GM03348 (cell line): ENCODE measurements at regions not wholly inside any gene's neighbourhood (a gene's known extent, or its start where the extent isn't known, plus 50 kb on each side); places are given as distances from the start of the nearest gene placed in this dataset.
"Not testable (repeated sequence)": the region's sequence is repeated elsewhere in the genome, so short reads cannot be mapped to it uniquely, and the experiment has no call there.

Source experiments
- DNase-seq: peaks from one replicate; pipeline ENCODE4 v3.0.0; 2012; ENCODE audit warnings: low spot score

- DNase-seq, result no peak
Observed at GRCh38 chr7:80082213-80082612, 52.4 kb upstream of the GNAI1 start.

GRCh38 chr7:80078886-80079285 is 55.7 kb upstream of the GNAI1 start:
- no peak for DNase-seq

- peak; percentile 24 for DNase-seq
Observed at GRCh38 chr7:80078159-80078731, 56.4 kb upstream of the GNAI1 start.

- DNase-seq, result peak; percentile 26
Observed at GRCh38 chr7:80070391-80070790, 64.2 kb upstream of the GNAI1 start.

- DNase-seq, result no peak
Observed at GRCh38 chr7:80066639-80067038, 68.0 kb upstream of the GNAI1 start.

- no peak for DNase-seq
Observed at GRCh38 chr7:80063834-80064233, 70.8 kb upstream of the GNAI1 start.

- DNase-seq, result peak; percentile 42
Observed at GRCh38 chr7:80060218-80060806, 74.3 kb upstream of the GNAI1 start.

GRCh38 chr7:80057488-80057887 is 77.1 kb upstream of the GNAI1 start:
- no peak for DNase-seq

GRCh38 chr7:80054356-80054755 is 80.3 kb upstream of the GNAI1 start:
- peak; percentile 11 for DNase-seq

- DNase-seq, result no peak
Observed at GRCh38 chr7:80053124-80053523, 81.5 kb upstream of the GNAI1 start.

GRCh38 chr7:80047856-80048459 is 86.7 kb upstream of the GNAI1 start:
- DNase-seq, result peak; percentile 33

- no peak for DNase-seq
Observed at GRCh38 chr7:80047032-80047431, 87.6 kb upstream of the GNAI1 start.

GRCh38 chr7:80044796-80045195 is 89.8 kb upstream of the GNAI1 start:
- no peak for DNase-seq

GRCh38 chr7:80040752-80041151 is 93.9 kb upstream of the GNAI1 start:
- no peak for DNase-seq

GRCh38 chr7:80040335-80040734 is 94.3 kb upstream of the GNAI1 start:
- DNase-seq, result no peak

- DNase-seq, result no peak
Observed at GRCh38 chr7:80039251-80039884, 95.3 kb upstream of the GNAI1 start.

- no peak for DNase-seq
Observed at GRCh38 chr7:80037689-80038088, 96.9 kb upstream of the GNAI1 start.

GRCh38 chr7:80036107-80036506 is 98.5 kb upstream of the GNAI1 start:
- DNase-seq, result no peak

GRCh38 chr7:80028717-80029116 is 105.9 kb upstream of the GNAI1 start:
- no peak for DNase-seq

- no peak for DNase-seq
Observed at GRCh38 chr7:80027611-80028173, 106.9 kb upstream of the GNAI1 start.

GRCh38 chr7:80026766-80027165 is 107.9 kb upstream of the GNAI1 start:
- DNase-seq, result no peak

GRCh38 chr7:80020277-80020676 is 114.4 kb upstream of the GNAI1 start:
- not testable (repeated sequence) for DNase-seq

GRCh38 chr7:80019809-80020207 is 114.8 kb upstream of the GNAI1 start:
- not testable (repeated sequence) for DNase-seq
